Fibroblast of villous mesenchyme (primary cell): ENCODE measurements at regions not wholly inside any gene's neighbourhood (a gene's known extent, or its start where the extent isn't known, plus 50 kb on each side); places are given as distances from the start of the nearest gene placed in this dataset.

Experiments used
- DNase-seq: peaks from one replicate; pipeline ENCODE4 v3.0.0-alpha.2; 2010; ENCODE audit warnings: low read depth
- H3K4me3 ChIP-seq: 2 replicates; pipeline ENCODE4 v1.5.1; 2011; ENCODE audit warnings: low read depth, mild to moderate bottlenecking, low read length
- TF ChIP-seq, protein P1 (sequence below): IDR thresholded peaks from 2 replicates; pipeline ENCODE4 v1.5.1; 2012; ENCODE audit warnings: low read depth, mild to moderate bottlenecking, low read length; ENCODE audit not compliant: insufficient read depth

DNA sequence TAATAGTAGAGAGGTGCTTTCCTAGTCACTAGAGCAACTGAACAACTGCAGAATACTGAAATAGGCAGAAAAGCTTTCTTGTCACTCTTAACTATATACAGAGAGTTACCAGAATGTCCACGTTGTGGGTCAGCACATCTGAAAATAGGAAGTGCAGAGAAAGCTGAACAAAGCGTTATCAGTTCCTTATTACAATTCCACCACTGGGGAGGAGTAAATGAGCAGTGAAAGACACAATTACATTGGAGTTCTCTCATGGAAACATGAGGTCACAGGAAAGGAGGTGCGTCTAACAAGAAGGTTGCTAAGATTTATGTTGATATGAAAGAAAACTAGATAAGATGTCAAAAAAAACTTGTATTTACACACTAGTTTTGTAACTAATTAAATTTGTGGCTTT, 461.9 kb upstream of the COX7C start:
- DNase-seq, result no peak
- H3K4me3 ChIP-seq, result no peak overlapping the region
- TF ChIP-seq, protein P1, sequence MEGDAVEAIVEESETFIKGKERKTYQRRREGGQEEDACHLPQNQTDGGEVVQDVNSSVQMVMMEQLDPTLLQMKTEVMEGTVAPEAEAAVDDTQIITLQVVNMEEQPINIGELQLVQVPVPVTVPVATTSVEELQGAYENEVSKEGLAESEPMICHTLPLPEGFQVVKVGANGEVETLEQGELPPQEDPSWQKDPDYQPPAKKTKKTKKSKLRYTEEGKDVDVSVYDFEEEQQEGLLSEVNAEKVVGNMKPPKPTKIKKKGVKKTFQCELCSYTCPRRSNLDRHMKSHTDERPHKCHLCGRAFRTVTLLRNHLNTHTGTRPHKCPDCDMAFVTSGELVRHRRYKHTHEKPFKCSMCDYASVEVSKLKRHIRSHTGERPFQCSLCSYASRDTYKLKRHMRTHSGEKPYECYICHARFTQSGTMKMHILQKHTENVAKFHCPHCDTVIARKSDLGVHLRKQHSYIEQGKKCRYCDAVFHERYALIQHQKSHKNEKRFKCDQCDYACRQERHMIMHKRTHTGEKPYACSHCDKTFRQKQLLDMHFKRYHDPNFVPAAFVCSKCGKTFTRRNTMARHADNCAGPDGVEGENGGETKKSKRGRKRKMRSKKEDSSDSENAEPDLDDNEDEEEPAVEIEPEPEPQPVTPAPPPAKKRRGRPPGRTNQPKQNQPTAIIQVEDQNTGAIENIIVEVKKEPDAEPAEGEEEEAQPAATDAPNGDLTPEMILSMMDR, result no peak

DNA sequence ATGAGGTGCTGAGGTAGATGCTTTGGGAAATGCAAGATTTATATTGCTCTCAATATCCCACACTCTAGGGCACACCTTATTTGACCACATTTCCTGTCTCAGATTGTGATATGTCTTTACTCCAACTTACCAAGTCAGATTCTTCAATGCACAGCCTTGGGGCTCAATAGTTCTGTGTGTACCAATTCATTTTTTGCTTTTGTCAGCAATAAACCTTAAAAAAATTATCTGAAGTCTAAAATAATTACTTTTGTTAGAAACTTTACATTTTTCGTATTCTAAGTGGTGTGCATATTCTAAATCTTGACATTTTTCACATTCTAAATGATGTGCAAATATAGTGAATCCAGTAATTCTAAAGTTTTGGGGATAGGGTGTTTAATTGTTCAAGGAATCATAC, 447.5 kb upstream of the COX7C start:
- no peak for DNase-seq
- TF ChIP-seq, protein P1, result no peak
- no peak overlapping the region for H3K4me3 ChIP-seq

DNA sequence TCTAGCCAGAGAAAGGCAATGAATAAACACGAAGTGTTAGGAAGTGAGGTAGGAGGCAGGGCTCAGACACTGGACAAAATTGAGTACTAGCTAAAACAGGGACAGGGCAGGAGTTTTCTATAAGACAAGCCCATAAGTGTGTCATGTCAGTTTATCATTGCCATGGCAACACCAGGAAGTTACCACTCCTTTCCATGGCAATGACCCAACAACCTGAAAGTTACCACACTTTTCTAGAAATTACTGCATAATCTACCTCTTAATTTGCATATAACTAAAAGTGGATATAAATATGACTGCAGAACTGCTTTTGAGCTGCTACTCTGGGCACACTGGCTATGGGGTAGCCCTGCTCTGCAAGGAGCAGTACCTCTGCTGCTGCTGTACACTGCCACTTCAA, 442.5 kb upstream of the COX7C start:
- TF ChIP-seq, protein P1, result no peak
- H3K4me3 ChIP-seq, result no peak overlapping the region
- no peak for DNase-seq

DNA sequence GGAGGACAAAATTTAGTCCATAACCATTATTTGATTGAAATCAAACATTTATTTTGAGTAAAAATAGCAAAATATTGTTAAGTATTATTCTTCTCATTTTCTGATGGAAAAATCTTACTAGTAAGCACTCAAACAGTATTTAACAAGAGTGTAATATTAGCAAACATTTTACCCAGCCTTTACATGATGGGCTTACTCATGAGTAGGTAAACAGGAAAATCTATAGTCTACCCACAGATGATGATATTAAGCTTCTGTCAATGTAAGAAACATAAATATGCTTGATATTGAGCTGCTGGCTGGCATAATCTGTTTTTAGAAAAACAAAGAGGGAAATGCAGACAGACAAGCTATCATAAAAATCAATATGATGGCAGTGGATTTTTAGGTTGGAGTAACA, 418.5 kb upstream of the COX7C start:
- DNase-seq, result no peak
- TF ChIP-seq, protein P1, result no peak
- no peak overlapping the region for H3K4me3 ChIP-seq

DNA sequence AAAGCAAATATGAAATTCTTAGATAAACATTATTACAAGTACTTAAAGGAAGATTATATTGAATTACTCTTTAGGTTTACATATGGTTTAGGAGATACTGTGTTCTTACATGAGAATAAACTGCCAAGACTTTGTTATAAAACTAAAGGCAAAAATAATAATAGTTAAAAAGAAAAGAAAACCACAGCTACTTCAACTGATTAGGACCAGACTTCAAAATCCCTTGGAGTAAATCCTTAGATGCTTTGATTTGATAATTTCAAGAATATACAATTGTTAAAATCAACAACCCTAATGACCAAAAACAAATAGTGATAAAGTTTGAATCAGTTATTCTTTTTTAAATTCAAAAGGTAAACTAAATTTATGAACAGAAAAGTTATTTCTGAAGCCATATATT, 389.6 kb upstream of the COX7C start:
- H3K4me3 ChIP-seq, result no peak overlapping the region
- no peak for DNase-seq
- TF ChIP-seq, protein P1, result no peak

DNA sequence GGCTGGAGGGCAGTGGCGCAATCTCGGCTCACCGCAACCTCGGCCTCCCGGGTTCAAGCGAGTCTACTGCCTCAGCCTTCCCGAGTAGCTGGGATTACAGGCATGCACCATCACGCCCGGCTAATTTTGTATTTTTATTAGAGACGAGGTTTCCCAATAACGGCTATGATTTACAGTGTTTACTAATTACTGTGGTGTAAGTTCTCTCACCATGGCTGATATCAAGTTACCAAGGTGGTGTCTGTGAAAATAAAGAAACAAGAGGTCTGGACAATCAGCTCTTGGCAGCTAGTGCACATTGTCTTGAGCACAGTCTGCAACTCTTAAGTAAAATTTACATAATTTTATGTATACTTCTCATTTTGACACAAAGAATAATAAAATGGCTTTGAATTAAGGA, 385.5 kb upstream of the COX7C start:
- DNase-seq, result no peak
- no peak overlapping the region for H3K4me3 ChIP-seq
- TF ChIP-seq, protein P1, result no peak

DNA sequence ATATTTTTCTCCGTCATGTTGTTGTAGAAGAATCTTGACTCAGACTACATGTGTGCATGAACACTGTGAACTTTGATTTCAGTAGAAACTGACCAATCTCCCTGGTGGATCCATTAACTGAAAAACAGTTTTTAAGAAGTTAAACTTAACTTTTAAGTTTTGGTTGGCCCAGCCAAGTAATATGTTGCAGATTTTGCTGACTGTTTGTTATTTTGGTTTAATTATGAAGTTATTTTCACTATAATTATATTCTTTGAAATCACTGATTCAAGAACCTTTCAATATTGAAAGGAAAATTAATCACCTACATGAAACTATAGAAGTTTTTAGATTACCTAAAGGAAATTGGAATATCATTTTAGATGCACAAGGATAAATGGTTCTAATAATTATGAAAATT, 373.6 kb upstream of the COX7C start:
- H3K4me3 ChIP-seq, result no peak overlapping the region
- TF ChIP-seq, protein P1, result no peak
- no peak for DNase-seq
